ENCODE measurements at regions not wholly inside any gene's neighbourhood (a gene's known extent, or its start where the extent isn't known, plus 50 kb on each side); places are given as distances from the start of the nearest gene placed in this dataset.
"Not testable (repeated sequence)": the region's sequence is repeated elsewhere in the genome, so short reads cannot be mapped to it uniquely, and the experiment has no call there.

DNA sequence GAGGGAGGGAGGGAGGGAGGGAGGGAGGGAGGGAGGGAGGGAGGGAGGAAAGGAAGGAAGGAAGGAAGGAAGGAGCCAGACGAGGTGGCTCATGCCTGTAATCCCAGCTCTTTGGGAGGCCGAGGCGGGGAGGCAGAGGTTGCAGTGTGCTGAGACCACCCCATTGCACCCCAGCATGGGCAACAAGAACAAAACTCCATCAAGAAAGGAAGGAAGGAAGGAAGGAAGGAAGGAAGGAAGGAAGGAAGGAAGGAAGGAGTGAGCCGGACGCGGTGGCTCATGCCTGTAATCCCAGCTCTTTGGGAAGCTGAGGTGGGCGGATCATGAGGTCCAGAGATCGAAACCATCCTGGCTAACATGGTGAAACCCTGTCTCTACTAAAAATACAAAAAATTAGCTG lies 60.8 kb upstream of the JARID2 start:
- TF ChIP-seq, protein P1, sequence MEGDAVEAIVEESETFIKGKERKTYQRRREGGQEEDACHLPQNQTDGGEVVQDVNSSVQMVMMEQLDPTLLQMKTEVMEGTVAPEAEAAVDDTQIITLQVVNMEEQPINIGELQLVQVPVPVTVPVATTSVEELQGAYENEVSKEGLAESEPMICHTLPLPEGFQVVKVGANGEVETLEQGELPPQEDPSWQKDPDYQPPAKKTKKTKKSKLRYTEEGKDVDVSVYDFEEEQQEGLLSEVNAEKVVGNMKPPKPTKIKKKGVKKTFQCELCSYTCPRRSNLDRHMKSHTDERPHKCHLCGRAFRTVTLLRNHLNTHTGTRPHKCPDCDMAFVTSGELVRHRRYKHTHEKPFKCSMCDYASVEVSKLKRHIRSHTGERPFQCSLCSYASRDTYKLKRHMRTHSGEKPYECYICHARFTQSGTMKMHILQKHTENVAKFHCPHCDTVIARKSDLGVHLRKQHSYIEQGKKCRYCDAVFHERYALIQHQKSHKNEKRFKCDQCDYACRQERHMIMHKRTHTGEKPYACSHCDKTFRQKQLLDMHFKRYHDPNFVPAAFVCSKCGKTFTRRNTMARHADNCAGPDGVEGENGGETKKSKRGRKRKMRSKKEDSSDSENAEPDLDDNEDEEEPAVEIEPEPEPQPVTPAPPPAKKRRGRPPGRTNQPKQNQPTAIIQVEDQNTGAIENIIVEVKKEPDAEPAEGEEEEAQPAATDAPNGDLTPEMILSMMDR (IDR thresholded peaks at IDR 0.05; ENCODE audit: poor library complexity, severe bottlenecking), result not testable (repeated sequence)
- TF ChIP-seq SMC3 (conservative IDR thresholded peaks at IDR 0.05; ENCODE audit: poor library complexity); POLR2AphosphoS5 (IDR thresholded peaks at IDR 0.05): not testable (repeated sequence)
- TF ChIP-seq, protein P2, sequence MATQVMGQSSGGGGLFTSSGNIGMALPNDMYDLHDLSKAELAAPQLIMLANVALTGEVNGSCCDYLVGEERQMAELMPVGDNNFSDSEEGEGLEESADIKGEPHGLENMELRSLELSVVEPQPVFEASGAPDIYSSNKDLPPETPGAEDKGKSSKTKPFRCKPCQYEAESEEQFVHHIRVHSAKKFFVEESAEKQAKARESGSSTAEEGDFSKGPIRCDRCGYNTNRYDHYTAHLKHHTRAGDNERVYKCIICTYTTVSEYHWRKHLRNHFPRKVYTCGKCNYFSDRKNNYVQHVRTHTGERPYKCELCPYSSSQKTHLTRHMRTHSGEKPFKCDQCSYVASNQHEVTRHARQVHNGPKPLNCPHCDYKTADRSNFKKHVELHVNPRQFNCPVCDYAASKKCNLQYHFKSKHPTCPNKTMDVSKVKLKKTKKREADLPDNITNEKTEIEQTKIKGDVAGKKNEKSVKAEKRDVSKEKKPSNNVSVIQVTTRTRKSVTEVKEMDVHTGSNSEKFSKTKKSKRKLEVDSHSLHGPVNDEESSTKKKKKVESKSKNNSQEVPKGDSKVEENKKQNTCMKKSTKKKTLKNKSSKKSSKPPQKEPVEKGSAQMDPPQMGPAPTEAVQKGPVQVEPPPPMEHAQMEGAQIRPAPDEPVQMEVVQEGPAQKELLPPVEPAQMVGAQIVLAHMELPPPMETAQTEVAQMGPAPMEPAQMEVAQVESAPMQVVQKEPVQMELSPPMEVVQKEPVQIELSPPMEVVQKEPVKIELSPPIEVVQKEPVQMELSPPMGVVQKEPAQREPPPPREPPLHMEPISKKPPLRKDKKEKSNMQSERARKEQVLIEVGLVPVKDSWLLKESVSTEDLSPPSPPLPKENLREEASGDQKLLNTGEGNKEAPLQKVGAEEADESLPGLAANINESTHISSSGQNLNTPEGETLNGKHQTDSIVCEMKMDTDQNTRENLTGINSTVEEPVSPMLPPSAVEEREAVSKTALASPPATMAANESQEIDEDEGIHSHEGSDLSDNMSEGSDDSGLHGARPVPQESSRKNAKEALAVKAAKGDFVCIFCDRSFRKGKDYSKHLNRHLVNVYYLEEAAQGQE (IDR thresholded peaks at IDR 0.05; ENCODE audit: borderline replicate concordance), result not testable (repeated sequence)
